Adipocyte (in vitro differentiated cells): ENCODE measurements at regions not wholly inside any gene's neighbourhood (a gene's known extent, or its start where the extent isn't known, plus 50 kb on each side); places are given as distances from the start of the nearest gene placed in this dataset.

Source experiments
- DNase-seq: peaks from one replicate; pipeline ENCODE4 v3.0.0-alpha.2; 2015; ENCODE audit warnings: low read depth
- H3K27me3 ChIP-seq: replicated peaks from 2 replicates; pipeline ENCODE4 v1.7.0; 2013; ENCODE audit warnings: mild to moderate bottlenecking, low read length, moderate library complexity; ENCODE audit not compliant: control insufficient read depth, insufficient read depth
- H3K36me3 ChIP-seq: 2 replicates; pipeline ENCODE4 v1.7.0; 2013; ENCODE audit warnings: low read length, mild to moderate bottlenecking, moderate library complexity; ENCODE audit not compliant: control insufficient read depth, insufficient read depth, severe bottlenecking
- H3K4me1 ChIP-seq: 2 replicates; pipeline ENCODE4 v1.7.0; 2013; ENCODE audit warnings: mild to moderate bottlenecking, low read length, moderate library complexity; ENCODE audit not compliant: control insufficient read depth, insufficient read depth
- H3K4me3 ChIP-seq: 2 replicates; pipeline ENCODE4 v1.7.0; 2013; ENCODE audit warnings: mild to moderate bottlenecking, low read length, moderate library complexity
- H3K9ac ChIP-seq: 2 replicates; pipeline ENCODE4 v1.7.0; 2013; ENCODE audit warnings: mild to moderate bottlenecking, low read length, moderate library complexity
- H3K9me3 ChIP-seq: 2 replicates; pipeline ENCODE4 v1.7.0; 2013; ENCODE audit warnings: mild to moderate bottlenecking, low read length, moderate library complexity; ENCODE audit not compliant: control insufficient read depth

GRCh38 chr2:106709229-106709628 is 176.7 kb downstream of the ST6GAL2 start:
- no peak overlapping the region for H3K9ac ChIP-seq
- no peak overlapping the region for H3K4me3 ChIP-seq
- peaks cover 4% of the 10 kb centered on the region for H3K4me1 ChIP-seq
- H3K36me3 ChIP-seq: no peaks in the 10 kb centered on the region
- H3K9me3 ChIP-seq: peaks cover 13% of the 10 kb centered on the region
- DNase-seq: no peak
- no peaks in the 10 kb centered on the region for H3K27me3 ChIP-seq

GRCh38 chr2:106719222-106719621 is 166.7 kb downstream of the ST6GAL2 start:
- no peaks in the 10 kb centered on the region for H3K4me1 ChIP-seq
- H3K27me3 ChIP-seq: no peaks in the 10 kb centered on the region
- no peaks in the 10 kb centered on the region for H3K36me3 ChIP-seq
- H3K9ac ChIP-seq: no peak overlapping the region
- DNase-seq: no peak
- H3K9me3 ChIP-seq: peaks cover 20% of the 10 kb centered on the region
- no peak overlapping the region for H3K4me3 ChIP-seq

GRCh38 chr2:106720026-106720425 is 165.9 kb downstream of the ST6GAL2 start:
- no peak overlapping the region for H3K9ac ChIP-seq
- H3K27me3 ChIP-seq: no peaks in the 10 kb centered on the region
- no peaks in the 10 kb centered on the region for H3K4me1 ChIP-seq
- no peak overlapping the region for H3K4me3 ChIP-seq
- DNase-seq: no peak
- no peaks in the 10 kb centered on the region for H3K36me3 ChIP-seq
- peaks cover 19% of the 10 kb centered on the region for H3K9me3 ChIP-seq

- DNase-seq: no peak
- no peaks in the 10 kb centered on the region for H3K4me1 ChIP-seq
Observed at GRCh38 chr2:106724301-106724794, 161.6 kb downstream of the ST6GAL2 start.

GRCh38 chr2:106734165-106734564 is 151.8 kb downstream of the ST6GAL2 start:
- Histone ChIP-seq H3K36me3 (no peaks in the 10 kb centered on the region), H3K9ac (no peak overlapping the region)
- no peak for DNase-seq

More at GRCh38 chr2:106724301-106724794, 161.6 kb downstream of the ST6GAL2 start:
- no peaks in the 10 kb centered on the region for H3K27me3 ChIP-seq
- H3K4me3 ChIP-seq: no peak overlapping the region
- no peak overlapping the region for H3K9ac ChIP-seq
- no peaks in the 10 kb centered on the region for H3K36me3 ChIP-seq
- no peaks in the 10 kb centered on the region for H3K9me3 ChIP-seq

GRCh38 chr2:106735807-106736206 is 150.2 kb downstream of the ST6GAL2 start:
- H3K9me3 ChIP-seq: peaks cover under 1% of the 10 kb centered on the region
- no peak overlapping the region for H3K4me3 ChIP-seq
- no peaks in the 10 kb centered on the region for H3K4me1 ChIP-seq
- no peak for DNase-seq
- H3K9ac ChIP-seq: no peak overlapping the region
- no peaks in the 10 kb centered on the region for H3K36me3 ChIP-seq
- no peaks in the 10 kb centered on the region for H3K27me3 ChIP-seq

More at GRCh38 chr2:106734165-106734564, 151.8 kb downstream of the ST6GAL2 start:
- Histone ChIP-seq H3K4me1 (no peaks in the 10 kb centered on the region), H3K4me3 (no peak overlapping the region), H3K9me3 (no peaks in the 10 kb centered on the region), H3K27me3 (no peaks in the 10 kb centered on the region)

- H3K27me3 ChIP-seq: no peaks in the 10 kb centered on the region
- peaks cover 5% of the 10 kb centered on the region for H3K9me3 ChIP-seq
- no peak overlapping the region for H3K4me3 ChIP-seq
- H3K9ac ChIP-seq: no peak overlapping the region
- no peak for DNase-seq
- no peaks in the 10 kb centered on the region for H3K4me1 ChIP-seq
- H3K36me3 ChIP-seq: no peaks in the 10 kb centered on the region
Observed at GRCh38 chr2:106736221-106736620, 149.7 kb downstream of the ST6GAL2 start.

GRCh38 chr2:106745468-106745867 is 140.5 kb downstream of the ST6GAL2 start:
- Histone ChIP-seq H3K27me3 (no peaks in the 10 kb centered on the region), H3K4me3 (no peak overlapping the region), H3K36me3 (no peaks in the 10 kb centered on the region), H3K9ac (no peak overlapping the region), H3K4me1 (no peaks in the 10 kb centered on the region), H3K9me3 (peaks cover 11% of the 10 kb centered on the region)
- peak; percentile 15 for DNase-seq

GRCh38 chr2:106749823-106750222 is 136.1 kb downstream of the ST6GAL2 start:
- H3K9me3 ChIP-seq: peaks cover 6% of the 10 kb centered on the region
- no peaks in the 10 kb centered on the region for H3K27me3 ChIP-seq
- no peak overlapping the region for H3K4me3 ChIP-seq
- no peaks in the 10 kb centered on the region for H3K4me1 ChIP-seq
- H3K36me3 ChIP-seq: no peaks in the 10 kb centered on the region
- no peak overlapping the region for H3K9ac ChIP-seq
- no peak for DNase-seq
